GM04504 (cell line): ENCODE measurements at regions not wholly inside any gene's neighbourhood (a gene's known extent, or its start where the extent isn't known, plus 50 kb on each side); places are given as distances from the start of the nearest gene placed in this dataset.
"Not testable (repeated sequence)": the region's sequence is repeated elsewhere in the genome, so short reads cannot be mapped to it uniquely, and the experiment has no call there.

Experiments used
- DNase-seq: peaks from one replicate; pipeline ENCODE4 v3.0.0-alpha.2; 2012; ENCODE audit warnings: low read depth

- not testable (repeated sequence) for DNase-seq
Measured at GRCh38 chrX:3919668-3920423, 206.4 kb upstream of the PRKX start.

- not testable (repeated sequence) for DNase-seq
Measured at GRCh38 chrX:3914813-3915212, 201.4 kb upstream of the PRKX start.

GRCh38 chrX:3914059-3914458 lies 200.6 kb upstream of the PRKX start:
- DNase-seq, result not testable (repeated sequence)

DNA sequence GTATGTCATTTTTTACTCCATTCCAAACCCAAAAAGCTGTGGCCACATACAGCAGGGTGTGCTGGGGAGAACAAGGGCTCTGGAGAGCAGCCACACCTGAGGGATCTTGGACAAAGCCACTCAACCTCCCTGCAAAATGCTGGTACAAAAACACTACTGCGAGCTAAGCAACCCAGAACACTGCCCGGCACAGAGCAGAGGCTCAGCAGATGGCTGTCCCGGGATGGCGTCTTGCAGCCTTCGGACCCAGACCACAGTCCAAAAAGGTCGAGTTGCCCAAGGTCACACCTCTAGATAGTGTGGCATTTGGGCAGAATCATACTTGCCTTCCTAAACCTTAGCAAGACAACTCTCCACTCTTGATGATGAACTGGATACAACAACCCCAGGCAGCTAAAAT lies 197.6 kb upstream of the PRKX start:
- not testable (repeated sequence) for DNase-seq

DNA sequence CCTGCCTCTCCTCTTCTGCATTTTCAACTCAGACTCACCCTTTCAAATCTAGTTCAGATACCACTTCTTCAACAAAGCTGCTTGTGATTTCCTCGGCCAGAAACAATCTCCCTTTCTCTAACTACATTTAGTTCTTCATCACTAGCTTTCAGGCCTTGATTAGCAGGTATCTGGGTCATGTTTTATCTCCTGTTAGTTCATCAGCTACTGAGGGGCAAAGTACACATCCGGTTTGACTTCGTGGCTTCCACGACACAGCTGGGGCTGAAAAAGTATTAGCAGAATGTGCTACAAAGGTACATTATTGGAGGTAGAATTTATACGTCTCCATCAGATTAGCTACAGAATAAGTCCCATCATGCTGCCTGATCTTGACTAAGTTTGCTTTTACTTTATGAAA lies 197.2 kb upstream of the PRKX start:
- not testable (repeated sequence) for DNase-seq

DNA sequence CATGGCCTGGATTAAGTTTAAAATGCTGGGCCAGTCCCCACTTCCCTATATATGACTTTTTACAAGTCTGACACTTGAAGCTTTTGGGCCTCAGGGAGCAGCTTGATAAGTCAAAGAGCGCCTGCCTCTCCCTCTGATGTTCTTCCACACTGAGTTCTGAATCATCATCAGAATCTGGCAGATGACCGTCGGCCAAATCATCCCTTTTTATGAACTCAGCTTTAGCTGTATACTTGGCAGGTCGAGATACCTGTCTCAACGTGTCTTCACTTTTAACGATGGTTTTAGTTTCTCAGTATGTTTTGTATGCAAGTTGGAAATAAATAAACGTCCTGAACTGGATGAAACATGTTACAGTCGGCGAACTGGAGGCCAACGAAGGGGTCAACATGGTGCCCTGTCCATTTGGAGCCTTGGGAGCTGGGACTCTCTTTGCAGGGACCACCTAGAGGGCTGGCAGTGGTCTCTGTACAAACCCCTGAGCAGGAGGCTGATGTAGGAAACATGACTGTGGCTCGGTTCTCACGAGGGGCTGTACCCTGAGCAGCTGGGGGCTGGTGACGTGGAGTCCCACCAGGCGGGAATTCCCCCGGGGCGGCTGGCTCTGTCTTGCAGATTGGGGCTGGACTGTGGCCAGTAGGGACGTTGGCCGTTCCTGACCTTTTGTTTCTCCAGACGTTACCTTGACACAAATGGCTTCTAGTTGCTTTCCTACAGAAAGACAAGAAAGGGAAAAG lies 192.2 kb upstream of the PRKX start:
- DNase-seq, result not testable (repeated sequence)

- not testable (repeated sequence) for DNase-seq
Measured at GRCh38 chrX:3902222-3902621, 188.8 kb upstream of the PRKX start.

- not testable (repeated sequence) for DNase-seq
Measured at GRCh38 chrX:3896755-3897154, 183.3 kb upstream of the PRKX start.

GRCh38 chrX:3882553-3882920 lies 169.1 kb upstream of the PRKX start:
- not testable (repeated sequence) for DNase-seq

- not testable (repeated sequence) for DNase-seq
Measured at GRCh38 chrX:3881898-3882552, 168.6 kb upstream of the PRKX start.

GRCh38 chrX:3881255-3881895 lies 167.9 kb upstream of the PRKX start:
- DNase-seq, result not testable (repeated sequence)

GRCh38 chrX:3876393-3876792 lies 162.9 kb upstream of the PRKX start:
- DNase-seq, result not testable (repeated sequence)

GRCh38 chrX:3875638-3876037 lies 162.2 kb upstream of the PRKX start:
- DNase-seq, result not testable (repeated sequence)

DNA sequence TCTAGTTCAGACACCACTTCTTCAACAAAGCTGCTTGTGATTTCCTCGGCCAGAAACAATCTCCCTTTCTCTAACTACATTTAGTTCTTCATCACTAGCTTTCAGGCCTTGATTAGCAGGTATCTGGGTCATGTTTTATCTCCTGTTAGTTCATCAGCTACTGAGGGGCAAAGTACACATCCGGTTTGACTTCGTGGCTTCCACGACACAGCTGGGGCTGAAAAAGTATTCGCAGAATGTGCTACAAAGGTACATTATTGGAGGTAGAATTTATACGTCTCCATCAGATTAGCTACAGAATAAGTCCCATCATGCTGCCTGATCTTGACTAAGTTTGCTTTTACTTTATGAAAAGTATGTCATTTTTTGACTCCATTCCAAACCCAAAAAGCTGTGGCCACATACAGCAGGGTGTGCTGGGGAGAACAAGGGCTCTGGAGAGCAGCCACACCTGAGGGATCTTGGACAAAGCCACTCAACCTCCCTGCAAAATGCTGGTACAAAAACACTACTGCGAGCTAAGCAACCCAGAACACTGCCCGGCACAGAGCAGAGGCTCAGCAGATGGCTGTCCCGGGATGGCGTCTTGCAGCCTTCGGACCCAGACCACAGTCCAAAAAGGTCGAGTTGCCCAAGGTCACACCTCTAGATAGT lies 158.9 kb upstream of the PRKX start:
- DNase-seq, result not testable (repeated sequence)

DNA sequence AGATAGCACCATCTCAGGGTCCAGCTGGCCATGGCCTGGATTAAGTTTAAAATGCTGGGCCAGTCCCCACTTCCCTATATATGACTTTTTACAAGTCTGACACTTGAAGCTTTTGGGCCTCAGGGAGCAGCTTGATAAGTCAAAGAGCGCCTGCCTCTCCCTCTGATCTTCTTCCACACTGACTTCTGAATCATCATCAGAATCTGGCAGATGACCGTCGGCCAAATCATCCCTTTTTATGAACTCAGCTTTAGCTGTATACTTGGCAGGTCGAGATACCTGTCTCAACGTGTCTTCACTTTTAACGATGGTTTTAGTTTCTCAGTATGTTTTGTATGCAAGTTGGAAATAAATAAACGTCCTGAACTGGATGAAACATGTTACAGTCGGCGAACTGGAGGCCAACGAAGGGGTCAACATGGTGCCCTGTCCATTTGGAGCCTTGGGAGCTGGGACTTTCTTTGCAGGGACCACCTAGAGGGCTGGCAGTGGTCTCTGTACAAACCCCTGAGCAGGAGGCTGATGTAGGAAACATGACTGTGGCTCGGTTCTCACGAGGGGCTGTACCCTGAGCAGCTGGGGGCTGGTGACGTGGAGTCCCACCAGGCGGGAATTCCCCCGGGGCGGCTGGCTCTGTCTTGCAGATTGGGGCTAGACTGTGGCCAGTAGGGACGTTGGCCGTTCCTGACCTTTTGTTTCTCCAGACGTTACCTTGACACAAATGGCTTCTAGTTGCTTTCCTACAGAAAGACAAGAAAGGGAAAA lies 153.8 kb upstream of the PRKX start:
- DNase-seq, result not testable (repeated sequence)

- not testable (repeated sequence) for DNase-seq
Measured at GRCh38 chrX:3858332-3858731, 144.9 kb upstream of the PRKX start.

DNA sequence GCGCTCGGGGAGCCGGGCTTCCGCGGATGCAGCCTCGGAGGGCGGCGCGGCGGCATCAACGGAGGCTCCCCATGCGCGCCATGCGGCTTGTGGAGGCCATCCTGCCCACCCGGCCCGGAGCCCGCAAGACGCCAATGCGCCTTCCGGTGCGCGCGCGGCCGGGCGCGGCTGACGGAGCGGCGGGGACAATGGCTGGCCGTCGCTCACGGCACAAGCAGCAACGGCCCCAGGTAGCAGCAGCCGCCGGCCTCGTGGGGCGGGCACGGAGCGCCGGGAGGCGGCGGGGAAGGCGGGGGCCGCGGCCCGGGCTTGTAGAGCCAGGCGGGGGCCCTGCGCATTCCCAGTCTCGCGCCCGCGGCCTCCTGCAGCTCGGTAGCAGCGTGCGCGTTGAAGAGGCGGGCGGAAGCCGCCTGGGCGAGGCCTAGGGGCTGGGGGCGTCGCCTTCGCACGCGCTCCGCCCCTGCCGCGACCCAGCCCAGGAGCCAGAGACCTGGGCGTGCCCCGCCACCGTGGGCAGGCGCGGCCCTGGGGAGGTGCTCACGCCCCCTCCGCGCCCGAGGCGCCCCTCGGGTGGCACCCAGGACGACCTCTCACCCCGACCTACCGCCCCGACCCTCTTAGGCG lies 130.2 kb upstream of the PRKX start:
- DNase-seq, result not testable (repeated sequence)

- not testable (repeated sequence) for DNase-seq
Measured at GRCh38 chrX:3842822-3843521, 129.5 kb upstream of the PRKX start.

GRCh38 chrX:3838754-3839153 lies 125.3 kb upstream of the PRKX start:
- not testable (repeated sequence) for DNase-seq
